GM18498 (cell line): ENCODE measurements at regions not wholly inside any gene's neighbourhood (a gene's known extent, or its start where the extent isn't known, plus 50 kb on each side); places are given as distances from the start of the nearest gene placed in this dataset.
A peak's percentile ranks its signal among the peaks of the same experiment; 100 is the strongest.

Source experiments
- ATAC-seq: cut with Tn5 transposase; IDR thresholded peaks from one replicate; pipeline ENCODE4 v1.9.1; 2021; ENCODE audit warnings: mild to moderate bottlenecking, moderate library complexity; ENCODE audit not compliant: unreplicated experiment

DNA sequence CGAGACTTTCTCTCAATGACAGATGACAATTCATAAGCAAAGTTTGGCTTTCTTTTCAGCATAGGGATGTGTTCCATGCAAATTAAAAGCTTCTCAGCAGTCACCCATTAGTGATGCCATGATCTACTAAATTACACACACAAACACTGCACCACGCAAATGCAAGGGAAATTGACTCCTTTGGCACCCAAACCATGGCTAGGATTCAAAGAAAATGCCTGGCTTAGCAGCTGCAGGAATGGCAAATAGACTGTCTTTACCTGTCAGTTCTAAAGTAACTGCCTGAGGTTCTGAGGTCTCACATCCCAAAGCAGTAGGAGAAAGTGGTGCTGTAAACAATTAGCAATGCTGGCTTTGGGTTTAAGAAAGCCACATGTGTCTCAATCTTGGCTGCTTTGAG lies 108.6 kb upstream of the ATP10B start:
- ATAC-seq, result no peak

DNA sequence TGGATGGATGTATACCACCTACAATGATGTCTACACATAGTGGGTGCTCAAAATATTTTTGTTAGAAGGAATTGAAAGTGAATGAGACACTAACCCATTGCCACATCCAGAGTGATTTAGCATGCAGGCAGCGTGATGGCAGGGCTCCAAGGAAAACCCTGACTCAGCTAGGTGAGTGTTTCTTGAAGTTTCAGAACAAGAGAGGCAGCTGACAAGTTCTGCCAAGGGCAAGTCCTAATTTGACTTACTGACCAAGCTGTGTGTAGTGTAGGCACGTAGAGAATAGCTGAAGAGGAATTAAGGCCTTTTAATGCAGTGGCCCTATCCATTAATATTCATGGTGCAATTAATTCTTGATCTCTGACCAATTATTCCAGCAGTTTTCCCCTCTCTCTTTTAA lies 107.8 kb upstream of the ATP10B start:
- peak; percentile 54 for ATAC-seq

DNA sequence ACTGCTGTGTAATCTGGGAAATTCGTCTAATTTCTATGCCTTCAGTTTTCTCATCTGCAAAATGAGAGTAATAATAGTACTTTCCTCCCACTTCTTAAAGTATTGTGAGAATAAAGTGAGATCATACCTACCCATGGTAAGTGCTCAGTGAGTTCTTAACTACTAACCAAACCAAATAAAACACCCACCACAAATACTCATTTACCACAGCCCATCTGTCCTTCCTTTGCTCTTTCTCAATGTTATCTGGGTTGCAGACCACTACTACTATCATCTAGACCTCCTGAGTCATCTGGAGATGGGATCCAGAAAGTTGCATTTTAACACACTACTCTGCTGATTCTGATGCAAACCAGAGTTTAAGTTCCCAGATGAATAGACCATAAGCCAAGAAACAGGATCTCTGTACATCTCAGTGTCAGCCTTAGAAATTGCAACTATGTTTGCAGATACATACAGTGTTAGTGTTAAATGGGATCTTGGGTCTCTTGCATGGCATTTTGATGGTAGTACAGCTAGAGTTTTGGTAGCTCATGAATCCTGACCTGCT lies 105.4 kb upstream of the ATP10B start:
- ATAC-seq, result peak; percentile 38

DNA sequence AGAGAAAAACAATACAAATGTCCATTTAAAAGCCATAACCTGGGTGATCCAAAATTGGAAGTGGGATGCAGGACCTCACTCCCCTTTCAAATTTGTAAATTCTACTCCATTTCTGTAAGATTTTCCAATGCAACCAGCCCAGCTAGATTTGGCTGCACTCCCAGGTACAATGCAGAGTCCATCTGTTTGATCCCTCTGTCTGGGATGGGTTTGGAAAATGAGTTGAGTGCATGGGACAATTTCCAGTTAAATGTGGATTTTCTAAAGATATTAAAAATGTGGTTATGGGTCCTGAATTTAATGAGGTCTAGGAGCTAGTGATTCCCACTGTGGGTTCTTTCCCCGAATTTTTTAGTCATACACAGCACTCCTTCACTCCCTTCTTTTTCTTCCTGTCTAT lies 104.0 kb upstream of the ATP10B start:
- no peak for ATAC-seq

DNA sequence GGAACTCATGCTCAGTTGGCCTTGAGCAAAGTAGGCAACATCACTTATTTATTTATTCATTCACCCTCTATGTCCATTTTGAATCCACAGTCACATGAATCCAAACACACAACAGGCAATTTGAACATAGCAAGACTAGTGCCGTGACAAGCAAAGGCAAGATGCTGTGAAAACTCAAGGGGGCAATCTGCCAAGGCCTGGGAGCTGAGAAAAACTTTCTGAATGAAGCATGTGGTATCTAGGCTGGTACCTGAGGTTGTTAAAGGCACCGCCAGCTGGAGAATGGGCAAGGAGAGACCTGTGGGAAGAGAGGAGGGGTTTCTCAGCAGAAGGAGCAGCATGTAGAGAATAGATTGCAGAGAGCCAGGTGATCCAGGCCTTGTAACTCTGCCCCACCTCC lies 98.3 kb upstream of the ATP10B start:
- no peak for ATAC-seq

DNA sequence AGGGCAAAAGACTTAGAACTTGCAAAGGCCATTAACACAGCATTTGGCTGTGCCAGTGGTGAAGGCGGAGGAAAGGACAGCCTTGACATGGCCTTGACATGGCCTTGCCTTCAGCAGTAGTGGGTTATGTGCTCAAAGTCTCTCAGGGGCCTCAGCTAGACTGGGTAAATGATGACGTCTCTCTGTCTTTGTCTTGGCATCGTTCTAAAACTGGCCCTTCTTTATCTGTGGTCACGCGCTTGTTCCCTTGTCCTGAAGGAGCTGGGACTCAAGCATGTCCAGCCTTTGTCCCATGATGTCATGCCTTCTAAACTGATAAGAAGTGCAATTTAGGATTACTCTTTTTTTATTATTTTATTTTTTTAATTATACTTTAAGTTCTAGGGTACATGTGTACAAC lies 88.7 kb upstream of the ATP10B start:
- no peak for ATAC-seq

DNA sequence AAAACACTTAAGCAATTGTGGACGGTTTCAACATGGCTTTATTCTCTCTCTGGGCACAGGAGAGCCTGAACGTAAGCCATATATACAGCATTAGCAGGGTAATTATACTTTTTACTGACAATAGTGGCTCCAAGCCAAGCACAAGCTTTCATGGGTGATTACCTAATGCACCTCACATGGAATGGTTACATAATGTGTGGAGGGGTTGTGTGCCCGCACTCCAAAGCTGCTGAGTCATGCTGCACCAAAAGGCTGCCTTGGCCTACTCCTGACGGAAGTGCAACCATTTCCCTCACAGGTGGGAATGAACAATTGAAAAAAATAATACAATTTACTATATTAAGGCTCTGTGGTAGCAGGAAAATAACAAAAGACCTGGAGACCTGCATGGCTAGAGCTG lies 86.5 kb upstream of the ATP10B start:
- no peak for ATAC-seq

DNA sequence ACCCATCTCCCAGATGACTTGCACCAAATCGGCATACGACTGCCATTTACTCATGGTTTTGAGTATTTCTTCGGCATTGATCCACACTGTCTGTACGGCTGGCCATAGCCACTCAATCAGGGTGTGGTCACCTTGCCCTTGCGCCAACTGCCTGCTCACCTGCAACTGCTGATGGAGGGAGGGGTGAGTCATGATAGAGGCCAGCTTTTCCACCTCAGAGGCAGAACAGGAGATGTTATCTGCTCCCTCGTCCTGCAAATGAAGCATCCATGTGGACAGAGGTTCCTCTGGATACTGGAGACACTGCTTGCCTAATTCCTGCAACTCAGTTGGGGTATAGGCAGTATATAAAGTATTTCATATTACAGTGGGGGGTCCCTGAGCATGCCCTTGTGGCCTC lies 85.6 kb upstream of the ATP10B start:
- ATAC-seq, result no peak

DNA sequence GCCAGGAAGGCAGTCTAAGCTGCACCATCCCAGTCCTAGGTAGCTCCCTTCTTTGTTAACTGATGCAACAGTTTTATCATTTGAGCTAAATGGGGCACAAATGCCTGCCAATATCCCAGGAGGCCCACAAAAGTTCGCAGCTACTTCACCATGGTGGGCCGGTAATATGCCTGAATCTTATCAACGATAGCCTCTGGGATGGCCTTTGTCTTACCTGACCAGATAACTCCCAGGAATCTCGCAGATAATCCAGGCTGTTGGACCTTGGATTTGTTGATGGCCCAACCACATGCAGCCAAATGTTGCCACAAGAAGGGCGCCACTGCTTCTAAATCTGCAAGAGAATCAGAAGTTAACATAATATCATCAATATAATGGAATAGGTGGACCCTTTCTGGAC lies 83.8 kb upstream of the ATP10B start:
- ATAC-seq, result no peak

DNA sequence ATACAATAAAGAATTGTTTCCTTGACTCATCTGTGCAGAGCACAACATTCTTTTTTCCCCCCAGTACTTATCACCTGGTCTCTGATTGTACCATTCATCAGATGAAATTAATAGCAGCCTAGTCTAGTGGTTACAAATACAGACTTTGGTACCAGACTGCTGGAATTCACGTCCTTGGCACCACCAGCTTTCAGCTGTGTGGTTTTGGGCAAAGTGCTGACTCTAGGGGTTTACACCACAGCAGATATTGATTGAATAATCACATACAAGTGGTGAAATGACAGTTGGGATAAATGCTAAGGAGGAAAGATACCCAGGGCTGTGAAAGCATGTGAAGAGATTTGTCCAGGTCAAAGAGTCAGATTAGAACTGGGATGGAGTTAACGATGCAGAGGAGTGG lies 79.3 kb upstream of the ATP10B start:
- ATAC-seq, result no peak

DNA sequence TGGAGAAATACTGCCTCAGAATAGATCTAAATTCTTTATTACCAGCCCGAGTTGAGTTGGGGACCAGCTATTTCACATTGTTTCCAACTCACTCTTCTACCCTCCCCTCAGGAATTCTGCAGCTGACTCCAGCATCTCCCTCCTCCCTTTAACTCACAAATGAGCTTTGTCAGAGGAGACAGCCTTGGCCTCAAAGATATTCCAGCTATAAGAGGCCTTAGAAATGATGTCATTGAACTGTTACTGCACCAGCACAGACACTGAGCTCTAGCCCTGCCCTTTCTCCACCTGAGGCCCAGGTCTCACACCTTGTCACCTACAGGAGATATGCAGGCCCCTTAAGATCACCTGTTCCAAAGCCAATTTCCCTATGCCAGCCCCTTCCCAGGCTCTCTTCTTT lies 78.4 kb upstream of the ATP10B start:
- ATAC-seq, result no peak

DNA sequence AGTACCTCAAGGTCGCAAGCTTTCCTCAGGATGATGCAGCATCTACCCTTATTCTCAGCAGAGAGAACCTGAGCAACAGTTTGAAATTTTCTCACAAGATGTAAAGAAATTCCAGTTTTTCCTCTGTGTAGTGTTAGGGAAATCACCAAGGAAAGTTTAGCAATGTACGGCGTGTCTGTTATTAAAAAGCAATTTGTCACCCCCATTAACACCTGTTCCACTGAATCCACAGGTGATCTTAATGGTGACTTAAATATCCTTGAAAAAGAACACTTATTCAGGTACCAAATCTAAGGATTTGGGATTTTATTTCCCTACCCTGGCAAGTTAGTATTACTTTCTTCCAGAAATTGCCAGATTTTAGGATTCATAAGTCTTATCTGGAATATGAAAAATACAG lies 77.9 kb upstream of the ATP10B start:
- no peak for ATAC-seq

DNA sequence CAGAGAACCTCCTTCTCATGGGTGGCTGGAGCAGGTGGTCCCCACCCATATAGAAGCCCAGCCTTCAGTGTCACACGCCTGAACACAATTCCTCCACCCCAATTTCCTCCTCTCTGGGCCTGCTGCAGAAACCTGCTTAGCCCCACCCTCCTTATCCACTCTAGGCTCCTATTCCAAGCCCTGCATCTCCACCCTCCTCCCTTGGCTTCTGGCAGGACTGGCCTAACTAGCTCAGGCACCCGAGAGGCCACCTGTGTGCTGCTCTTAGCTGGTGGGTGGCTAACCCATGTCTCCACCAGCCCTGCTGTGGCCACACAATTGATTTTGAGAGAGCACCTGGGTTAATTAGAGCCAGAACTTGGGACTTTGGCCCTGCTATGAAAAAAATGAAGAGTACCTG lies 77.3 kb upstream of the ATP10B start:
- no peak for ATAC-seq

DNA sequence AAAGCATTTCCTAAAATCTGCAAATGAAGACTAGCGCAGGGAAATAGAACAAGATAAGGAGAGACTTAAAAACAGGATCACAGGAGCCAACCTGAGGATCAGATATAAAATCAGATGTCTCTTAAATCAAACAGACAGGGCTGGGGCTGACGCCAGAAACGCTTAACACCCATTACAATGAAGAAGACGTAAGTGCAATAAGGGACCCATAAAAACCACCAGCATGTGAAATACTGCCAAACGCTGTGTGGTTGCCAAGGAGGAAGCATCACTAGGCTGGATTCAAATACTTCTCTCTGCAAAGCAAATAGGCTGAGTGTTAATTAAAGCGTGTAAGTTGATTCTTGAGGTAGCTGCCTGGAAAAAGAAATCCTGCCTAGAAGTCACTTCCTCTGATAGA lies 74.4 kb upstream of the ATP10B start:
- no peak for ATAC-seq

DNA sequence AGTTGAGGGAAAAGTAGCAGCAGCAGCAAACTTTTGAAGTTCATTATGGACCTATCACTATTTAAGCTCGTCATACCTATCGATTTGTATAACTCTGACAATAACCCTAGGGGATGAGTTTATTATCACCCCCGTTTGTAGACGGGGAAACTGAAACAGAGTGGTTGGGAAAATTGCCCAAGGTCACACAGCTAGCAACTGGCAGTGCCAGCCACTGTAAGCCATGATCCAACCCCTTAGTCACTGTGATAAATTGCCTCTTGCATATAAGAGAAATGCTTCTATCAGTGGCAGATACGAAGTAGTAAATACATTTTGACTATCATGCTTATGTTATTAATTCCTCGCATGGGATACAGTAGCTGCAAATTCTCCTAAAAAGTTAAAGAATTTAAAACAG lies 73.3 kb upstream of the ATP10B start:
- no peak for ATAC-seq

DNA sequence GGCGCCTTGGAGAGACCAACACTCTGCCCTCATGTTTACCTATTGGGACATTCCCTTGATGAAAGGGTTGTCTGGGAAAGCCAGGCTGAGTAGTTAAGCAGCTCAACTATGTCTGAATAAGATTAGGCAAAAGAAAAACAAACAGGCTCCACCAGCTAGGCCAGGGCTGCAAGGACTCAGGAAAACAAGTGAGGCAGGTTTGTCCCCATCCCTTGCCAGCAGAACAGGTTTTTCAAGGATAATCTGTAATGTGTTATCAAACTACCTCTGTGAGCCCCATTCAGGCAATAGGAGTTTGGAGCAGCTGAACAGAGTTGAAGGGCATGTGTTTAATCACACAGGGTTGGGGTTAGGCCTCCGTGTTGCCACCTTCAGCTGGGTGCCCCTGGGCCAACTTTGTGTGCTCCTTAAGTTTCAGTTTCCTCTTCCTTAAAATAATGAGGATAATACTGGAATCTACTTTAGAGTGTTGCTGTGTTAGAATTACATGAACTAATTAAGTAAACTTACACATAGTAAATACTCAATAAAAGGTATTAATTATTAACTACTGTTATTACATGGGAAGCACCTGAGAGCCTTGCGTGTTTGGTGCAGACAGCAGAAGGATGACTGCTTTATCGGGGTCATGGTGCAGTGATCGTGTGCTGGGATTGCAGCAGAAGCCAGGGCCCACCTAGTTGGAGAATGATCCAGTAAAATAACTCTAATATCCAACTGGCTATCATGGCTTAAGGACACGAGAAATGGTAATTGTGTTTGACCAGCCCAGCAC lies 72.1 kb upstream of the ATP10B start:
- ATAC-seq, result no peak

DNA sequence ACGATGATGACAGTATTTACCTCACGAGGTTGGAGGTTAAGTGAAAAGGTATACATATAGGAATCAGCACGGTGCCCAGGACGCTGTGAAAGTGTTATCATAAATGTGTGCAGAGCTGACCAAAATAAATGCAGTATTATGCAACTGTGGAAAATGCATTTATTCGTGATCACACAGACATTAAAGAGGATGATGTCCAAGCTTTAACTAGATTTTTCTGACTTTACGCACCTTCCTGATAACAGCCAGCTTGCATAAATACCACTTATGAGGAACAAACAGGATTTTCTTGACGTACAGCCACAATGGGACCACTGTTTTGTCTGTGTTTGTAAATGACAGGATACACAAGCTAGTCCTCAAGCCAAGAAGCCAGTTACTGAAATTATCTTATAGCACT lies 71.4 kb upstream of the ATP10B start:
- no peak for ATAC-seq

DNA sequence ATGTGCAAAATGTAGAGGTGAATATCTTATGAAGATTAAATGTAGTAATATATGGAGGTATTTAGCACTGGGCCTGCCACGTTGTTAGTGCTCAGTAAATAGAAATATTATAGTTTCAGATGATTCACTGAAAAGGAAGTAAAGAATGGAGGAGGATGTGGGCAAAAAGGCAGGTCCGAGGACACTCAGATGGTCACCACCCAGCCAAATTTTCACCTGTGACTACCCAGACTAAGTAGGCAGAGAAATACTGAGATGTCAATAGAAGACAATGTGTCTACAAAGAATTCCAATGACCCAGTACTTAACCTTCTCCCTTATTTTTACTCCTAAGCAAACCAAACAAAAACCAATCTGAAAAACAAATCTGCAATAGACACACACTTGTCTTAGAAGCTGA lies 70.3 kb upstream of the ATP10B start:
- ATAC-seq, result no peak

DNA sequence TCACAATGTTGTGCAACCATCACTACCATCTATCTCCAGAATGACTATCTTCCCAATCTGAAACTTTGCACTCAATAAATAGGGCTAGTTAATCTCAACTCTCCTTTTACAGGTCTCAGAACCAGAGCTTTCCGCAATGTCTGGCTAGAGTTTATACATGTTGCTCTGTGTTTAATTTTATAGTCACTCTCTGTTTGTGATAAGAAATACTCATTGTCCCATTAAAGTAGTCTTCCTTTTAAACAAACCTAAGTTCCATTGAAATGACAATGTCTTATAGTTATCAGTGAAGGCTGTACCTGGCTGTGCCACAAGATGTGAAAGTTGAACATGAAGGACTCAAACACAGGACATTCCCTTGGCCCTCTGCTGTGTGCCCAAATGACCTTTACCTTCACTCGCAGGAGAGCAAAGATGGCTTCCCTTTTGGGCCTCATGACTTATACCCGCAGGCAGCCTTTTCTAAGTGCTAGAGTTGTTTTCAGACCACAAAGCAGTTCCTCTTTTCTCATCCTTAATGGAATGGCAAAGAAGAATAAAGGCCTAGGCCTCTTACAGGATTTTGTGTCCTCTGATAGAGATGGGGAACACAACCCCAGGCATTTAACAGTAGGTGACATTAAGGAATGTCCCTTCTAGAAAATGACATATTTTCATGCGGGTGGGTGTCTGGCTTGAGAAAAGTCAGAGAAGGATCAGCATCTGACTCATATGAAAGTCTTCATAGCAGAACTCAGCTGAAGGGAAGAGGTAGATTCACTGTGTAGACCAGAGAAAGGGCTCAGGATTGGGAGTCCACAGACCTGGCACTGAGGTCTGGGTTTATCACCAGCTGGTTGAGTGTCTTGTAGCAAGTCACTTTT lies 69.6 kb upstream of the ATP10B start:
- ATAC-seq, result no peak

DNA sequence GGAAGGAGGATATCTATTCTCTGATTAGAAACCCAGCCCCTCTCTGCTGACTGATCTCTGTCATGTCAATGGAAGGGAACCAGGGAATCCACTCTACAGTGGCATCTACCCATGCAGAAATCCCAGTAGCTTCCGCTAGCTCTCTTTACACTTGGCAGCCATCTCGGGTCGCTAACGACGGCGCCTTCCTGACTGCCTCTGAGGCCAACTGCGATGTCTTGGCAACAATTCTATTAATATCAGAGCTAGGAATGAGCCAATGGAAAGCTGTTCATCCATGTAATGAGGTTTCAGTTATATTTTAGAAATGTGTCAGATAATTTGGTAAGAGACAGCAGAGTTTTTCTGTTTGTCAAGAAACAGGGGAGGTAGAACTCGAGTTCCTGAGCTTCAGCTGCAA lies 67.6 kb upstream of the ATP10B start:
- no peak for ATAC-seq

DNA sequence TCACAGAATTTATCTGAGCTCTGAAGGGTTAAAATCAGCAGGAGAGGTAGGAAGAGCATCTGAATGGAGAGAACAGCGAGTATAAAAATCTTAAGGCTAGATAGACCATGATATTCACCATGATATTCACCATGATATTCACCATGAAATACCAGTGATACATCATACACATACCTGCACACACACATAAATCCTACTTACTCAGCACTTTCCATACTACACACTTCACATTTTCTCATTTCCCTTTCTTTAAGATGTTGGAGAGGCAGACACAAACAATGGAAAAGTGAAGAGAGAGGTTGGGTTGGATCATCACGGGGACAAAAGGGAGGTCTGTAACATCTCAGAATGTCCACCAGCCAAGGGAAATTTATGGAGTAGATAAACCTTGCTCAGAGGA lies 66.4 kb upstream of the ATP10B start:
- no peak for ATAC-seq

DNA sequence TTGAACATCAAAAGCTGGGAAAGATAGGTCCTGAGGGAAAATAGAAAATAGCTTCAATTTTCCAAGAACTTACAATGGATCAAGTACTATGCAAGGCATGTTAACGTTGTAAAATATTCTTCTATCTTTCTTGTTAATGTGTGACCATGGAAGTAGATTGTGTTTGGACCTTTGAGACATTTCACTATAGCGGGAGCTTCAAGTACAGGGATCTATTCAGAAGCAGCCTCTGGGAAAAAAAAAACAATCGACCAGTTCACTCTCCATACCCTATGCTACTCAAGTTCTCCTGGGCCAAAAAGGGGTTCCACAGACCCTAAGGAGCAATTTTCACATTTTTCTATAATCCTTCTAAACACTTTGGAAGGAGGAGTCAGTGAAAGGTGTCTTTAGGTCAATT lies 54.1 kb upstream of the ATP10B start:
- no peak for ATAC-seq
